ENCODE measurements at regions not wholly inside any gene's neighbourhood (a gene's known extent, or its start where the extent isn't known, plus 50 kb on each side); places are given as distances from the start of the nearest gene placed in this dataset.

DNA sequence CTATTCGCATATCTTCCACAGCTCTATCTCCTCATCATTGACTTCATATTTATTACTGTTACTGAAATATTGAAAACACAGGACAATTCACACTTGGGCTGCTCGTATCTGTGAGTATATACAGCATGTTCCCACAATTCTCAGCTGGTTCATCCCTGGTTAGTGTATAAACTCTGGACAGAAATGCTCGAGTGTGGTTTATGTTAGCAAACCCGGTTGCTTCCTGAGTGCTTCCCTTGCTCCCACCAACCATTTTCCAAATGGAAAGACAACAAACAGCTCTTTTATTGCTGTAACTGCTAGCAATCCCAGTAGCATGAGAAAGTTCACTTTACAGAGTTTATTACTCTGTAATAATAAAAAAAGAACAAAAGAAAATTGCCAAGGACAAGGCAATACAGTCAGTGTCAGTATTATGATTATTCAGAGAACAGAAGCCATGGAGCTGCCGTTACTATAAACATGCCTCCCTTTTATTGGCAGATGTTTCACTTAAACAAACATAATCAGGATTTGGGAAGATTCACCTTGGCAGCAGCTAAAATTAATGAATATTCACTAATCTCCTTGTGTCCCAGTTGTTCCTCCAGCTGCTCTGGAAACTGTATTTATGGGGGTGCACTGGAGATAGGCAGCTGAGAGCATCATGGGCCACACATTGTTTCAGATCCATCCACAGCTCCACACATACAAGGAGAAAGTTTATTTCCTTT, 134.1 kb upstream of the GUCY1A1 start:
- no peaks in the 10 kb centered on the region for H3K9me3 ChIP-seq
- no peaks in the 10 kb centered on the region for H3K27me3 ChIP-seq (replicated peaks in 1 of 7)
- H3K4me3 ChIP-seq, result no peak overlapping the region
- no peaks in the 10 kb centered on the region for H3K36me3 ChIP-seq
- H3K4me1 ChIP-seq, result no peaks in the 10 kb centered on the region
- intact Hi-C loops (cut with DNase I; ENCODE audit: low total_unique reads), result no loop called here
- WGBS, 5 donors, result 71 to 86% (median 81%) methylated on average over 5 of the region's 5 CpGs
- no peak overlapping the region for H3K27ac ChIP-seq
- no peak for DNase-seq
- TF ChIP-seq POLR2AphosphoS5 (IDR thresholded peaks at IDR 0.05) (no peak), POLR2A (IDR thresholded peaks at IDR 0.05) (no peak)
- TF ChIP-seq, protein P1, sequence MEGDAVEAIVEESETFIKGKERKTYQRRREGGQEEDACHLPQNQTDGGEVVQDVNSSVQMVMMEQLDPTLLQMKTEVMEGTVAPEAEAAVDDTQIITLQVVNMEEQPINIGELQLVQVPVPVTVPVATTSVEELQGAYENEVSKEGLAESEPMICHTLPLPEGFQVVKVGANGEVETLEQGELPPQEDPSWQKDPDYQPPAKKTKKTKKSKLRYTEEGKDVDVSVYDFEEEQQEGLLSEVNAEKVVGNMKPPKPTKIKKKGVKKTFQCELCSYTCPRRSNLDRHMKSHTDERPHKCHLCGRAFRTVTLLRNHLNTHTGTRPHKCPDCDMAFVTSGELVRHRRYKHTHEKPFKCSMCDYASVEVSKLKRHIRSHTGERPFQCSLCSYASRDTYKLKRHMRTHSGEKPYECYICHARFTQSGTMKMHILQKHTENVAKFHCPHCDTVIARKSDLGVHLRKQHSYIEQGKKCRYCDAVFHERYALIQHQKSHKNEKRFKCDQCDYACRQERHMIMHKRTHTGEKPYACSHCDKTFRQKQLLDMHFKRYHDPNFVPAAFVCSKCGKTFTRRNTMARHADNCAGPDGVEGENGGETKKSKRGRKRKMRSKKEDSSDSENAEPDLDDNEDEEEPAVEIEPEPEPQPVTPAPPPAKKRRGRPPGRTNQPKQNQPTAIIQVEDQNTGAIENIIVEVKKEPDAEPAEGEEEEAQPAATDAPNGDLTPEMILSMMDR (IDR thresholded peaks at IDR 0.05 in 8 of 11, conservative IDR thresholded peaks at IDR 0.05 in 3 of 11), result no peak

DNA sequence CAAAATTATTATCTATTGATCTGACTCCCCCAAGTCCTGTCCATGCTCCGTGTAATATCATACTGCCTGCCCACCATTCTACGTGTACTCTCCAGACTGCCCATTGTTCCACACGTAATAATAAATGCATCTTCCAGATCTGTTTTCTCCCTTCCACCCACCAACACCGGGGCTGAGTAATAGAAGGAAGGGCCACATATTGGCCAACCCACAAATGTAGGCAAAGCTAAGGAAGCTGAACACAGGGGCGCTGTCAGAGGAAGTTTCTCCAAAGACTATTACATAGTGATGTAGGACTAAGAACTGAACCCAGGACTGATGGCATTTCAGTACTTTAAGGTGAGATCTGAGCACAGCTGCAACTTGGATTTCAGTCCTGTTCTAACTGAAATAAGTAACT, 135.8 kb upstream of the GUCY1A1 start:
- no peaks in the 10 kb centered on the region for H3K36me3 ChIP-seq
- no peaks in the 10 kb centered on the region for H3K9me3 ChIP-seq
- H3K27ac ChIP-seq, result no peak overlapping the region
- TF ChIP-seq POLR2A (IDR thresholded peaks at IDR 0.05), result no peak
- no peak for TF ChIP-seq POLR2AphosphoS5 (IDR thresholded peaks at IDR 0.05)
- TF ChIP-seq, protein P1 (IDR thresholded peaks at IDR 0.05 in 8 of 11, conservative IDR thresholded peaks at IDR 0.05 in 3 of 11), result no peak
- DNase-seq, result no peak
- H3K27me3 ChIP-seq (replicated peaks in 1 of 7), result no peaks in the 10 kb centered on the region
- WGBS, 5 donors, result 77 to 90% (median 78%) methylated on average over 5 of the region's 5 CpGs
- no peak overlapping the region for H3K4me3 ChIP-seq
- intact Hi-C loops (cut with DNase I; ENCODE audit: low total_unique reads), result no loop called here
- peaks cover 0 to 4% (median 0%) of the 10 kb centered on the region in 6 donors for H3K4me1 ChIP-seq

DNA sequence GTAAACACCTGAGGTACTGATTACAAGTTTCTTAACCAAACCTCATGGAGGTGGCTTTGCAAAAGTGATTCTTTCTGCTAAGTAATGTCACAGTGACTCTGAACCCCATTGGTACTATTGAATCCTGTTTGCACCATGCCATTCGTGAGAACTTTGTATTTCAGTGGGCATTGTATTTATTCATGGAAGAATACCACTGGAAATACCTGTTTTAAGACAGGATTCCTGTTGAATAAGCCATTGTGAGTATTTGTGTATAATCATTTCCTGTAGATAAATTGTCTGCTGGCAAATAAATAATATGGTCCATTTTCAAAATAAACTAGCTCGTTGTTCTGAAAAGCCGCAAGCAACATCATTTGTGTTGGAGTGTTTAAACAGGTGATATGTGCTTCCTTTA, 136.4 kb upstream of the GUCY1A1 start:
- H3K36me3 ChIP-seq, result no peaks in the 10 kb centered on the region
- H3K4me1 ChIP-seq, result peaks cover 0 to 5% (median 0%) of the 10 kb centered on the region in 6 donors
- no peak for DNase-seq
- no peaks in the 10 kb centered on the region for H3K9me3 ChIP-seq
- intact Hi-C loops (cut with DNase I; ENCODE audit: low total_unique reads), result no loop called here
- H3K4me3 ChIP-seq, result no peak overlapping the region
- H3K27me3 ChIP-seq (replicated peaks in 1 of 7), result no peaks in the 10 kb centered on the region
- no peak overlapping the region for H3K27ac ChIP-seq
- WGBS, 5 donors, result 45 to 61% (median 54%) methylated on average over 3 of the region's 3 CpGs
- TF ChIP-seq, protein P1 (IDR thresholded peaks at IDR 0.05 in 8 of 11, conservative IDR thresholded peaks at IDR 0.05 in 3 of 11), result no peak

DNA sequence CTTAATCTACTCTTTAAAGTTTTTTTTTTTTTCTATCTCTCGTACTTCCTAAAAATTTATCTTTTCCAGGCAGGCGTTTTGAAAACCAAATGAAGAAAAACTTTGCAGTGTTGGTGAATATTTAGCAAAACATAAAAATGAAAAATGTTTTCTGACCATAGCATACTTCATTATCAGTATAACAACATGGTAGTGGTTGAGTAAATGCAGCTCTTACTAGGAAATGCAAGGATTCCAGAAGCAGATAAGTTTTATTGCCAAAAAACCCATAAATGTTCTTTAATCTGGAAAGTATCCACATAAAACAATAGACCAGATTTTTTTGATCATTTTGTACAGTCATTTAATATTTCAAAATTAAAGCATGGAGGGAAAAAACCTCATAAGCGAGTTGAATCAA, 136.9 kb upstream of the GUCY1A1 start:
- 51 to 75% (median 63%) methylated on average over 3 of the region's 3 CpGs for WGBS, 5 donors
- H3K27me3 ChIP-seq (replicated peaks in 1 of 7), result no peaks in the 10 kb centered on the region

More for the DNA sequence above, 136.9 kb upstream of the GUCY1A1 start:
- no peak overlapping the region for H3K4me3 ChIP-seq
- H3K27ac ChIP-seq, result no peak overlapping the region
- DNase-seq, result no peak
- TF ChIP-seq, protein P1 (IDR thresholded peaks at IDR 0.05 in 8 of 11, conservative IDR thresholded peaks at IDR 0.05 in 3 of 11), result no peak
- TF ChIP-seq POLR2A (IDR thresholded peaks at IDR 0.05) (no peak), POLR2AphosphoS5 (IDR thresholded peaks at IDR 0.05) (no peak)
- H3K9me3 ChIP-seq, result no peaks in the 10 kb centered on the region
- intact Hi-C loops (cut with DNase I; ENCODE audit: low total_unique reads), result no loop called here
- peaks cover 0 to 5% (median 0%) of the 10 kb centered on the region in 6 donors for H3K4me1 ChIP-seq
- H3K36me3 ChIP-seq, result no peaks in the 10 kb centered on the region

Data from spleen (tissue), 11 donors.